ENCODE measurements at regions not wholly inside any gene's neighbourhood (a gene's known extent, or its start where the extent isn't known, plus 50 kb on each side); places are given as distances from the start of the nearest gene placed in this dataset.

DNA sequence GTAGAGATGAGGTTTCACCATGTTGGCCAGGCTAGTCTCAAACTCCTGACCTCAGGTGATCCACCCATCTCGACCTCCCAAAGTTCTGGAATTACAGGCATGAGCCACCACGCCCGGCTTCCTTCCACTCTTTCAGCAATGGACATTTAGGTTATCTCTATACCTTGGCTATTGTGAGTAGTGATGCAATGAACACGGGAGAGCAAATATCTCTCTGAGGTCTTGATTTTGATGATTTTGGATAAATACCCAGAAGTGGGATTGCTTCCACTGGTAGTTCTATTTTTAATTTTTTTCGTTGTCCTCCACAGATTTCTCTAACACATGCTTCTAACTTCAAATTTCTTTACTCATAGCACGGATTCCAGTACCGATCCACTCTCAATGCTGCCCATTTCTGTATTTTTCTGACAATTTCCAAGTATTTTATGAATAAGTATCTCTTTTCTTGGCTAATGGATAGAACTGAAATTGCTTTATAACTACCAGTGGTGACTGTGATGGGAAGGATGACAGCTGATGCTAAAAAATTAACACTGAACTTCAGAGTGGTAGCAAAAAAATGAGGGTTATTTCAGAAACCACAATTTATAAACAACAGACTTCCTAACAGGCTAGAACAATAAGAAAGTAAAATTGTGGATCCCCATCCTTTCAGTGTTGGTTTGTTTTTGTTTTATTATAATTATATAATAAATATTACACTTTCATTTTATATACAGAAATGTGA lies 327.5 kb upstream of the RUNX1 start:
- 80 to 82% methylated on average over 7 of the region's 7 CpGs for WGBS, 2 donors
- no peak overlapping the region for H3K4me3 ChIP-seq (ENCODE audit: low read depth, poor library complexity, severe bottlenecking)
- DNase-seq (ENCODE audit: low spot score in 2 of 2), result no peak
- intact Hi-C loops (cut with DNase I; ENCODE audit: low total_unique reads), result no loop called here
- no peak for TF ChIP-seq POLR2A (IDR thresholded peaks at IDR 0.05)
- TF ChIP-seq, protein P1, sequence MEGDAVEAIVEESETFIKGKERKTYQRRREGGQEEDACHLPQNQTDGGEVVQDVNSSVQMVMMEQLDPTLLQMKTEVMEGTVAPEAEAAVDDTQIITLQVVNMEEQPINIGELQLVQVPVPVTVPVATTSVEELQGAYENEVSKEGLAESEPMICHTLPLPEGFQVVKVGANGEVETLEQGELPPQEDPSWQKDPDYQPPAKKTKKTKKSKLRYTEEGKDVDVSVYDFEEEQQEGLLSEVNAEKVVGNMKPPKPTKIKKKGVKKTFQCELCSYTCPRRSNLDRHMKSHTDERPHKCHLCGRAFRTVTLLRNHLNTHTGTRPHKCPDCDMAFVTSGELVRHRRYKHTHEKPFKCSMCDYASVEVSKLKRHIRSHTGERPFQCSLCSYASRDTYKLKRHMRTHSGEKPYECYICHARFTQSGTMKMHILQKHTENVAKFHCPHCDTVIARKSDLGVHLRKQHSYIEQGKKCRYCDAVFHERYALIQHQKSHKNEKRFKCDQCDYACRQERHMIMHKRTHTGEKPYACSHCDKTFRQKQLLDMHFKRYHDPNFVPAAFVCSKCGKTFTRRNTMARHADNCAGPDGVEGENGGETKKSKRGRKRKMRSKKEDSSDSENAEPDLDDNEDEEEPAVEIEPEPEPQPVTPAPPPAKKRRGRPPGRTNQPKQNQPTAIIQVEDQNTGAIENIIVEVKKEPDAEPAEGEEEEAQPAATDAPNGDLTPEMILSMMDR (IDR thresholded peaks at IDR 0.05), result no peak

DNA sequence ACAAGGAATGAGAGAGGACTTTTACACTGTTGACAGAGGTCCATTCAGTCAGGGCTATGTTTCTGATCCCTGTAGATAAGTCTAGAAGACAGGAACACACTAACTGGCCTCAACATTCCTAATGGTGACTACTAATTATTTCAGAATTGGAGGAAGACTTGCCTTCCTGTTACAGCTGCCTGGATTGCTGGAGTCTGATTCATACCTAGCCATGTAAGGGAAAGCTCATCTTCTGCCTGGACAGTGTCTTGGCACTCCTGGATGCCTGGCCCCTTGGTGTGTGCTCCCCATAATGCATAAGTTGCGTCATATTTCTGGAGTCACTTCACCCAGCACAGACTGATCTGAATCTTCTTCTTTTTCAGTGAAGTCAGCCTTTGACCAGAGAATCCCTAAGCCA lies 326.0 kb upstream of the RUNX1 start:
- TF ChIP-seq POLR2A (IDR thresholded peaks at IDR 0.05), result no peak
- TF ChIP-seq, protein P1 (IDR thresholded peaks at IDR 0.05), result no peak
- WGBS, 2 donors, result 100% methylated on average over 1 of the region's 1 CpG
- no peak for DNase-seq (ENCODE audit: low spot score in 2 of 2)
- intact Hi-C loops (cut with DNase I; ENCODE audit: low total_unique reads), result no loop called here
- no peak overlapping the region for H3K4me3 ChIP-seq (ENCODE audit: low read depth, poor library complexity, severe bottlenecking)

DNA sequence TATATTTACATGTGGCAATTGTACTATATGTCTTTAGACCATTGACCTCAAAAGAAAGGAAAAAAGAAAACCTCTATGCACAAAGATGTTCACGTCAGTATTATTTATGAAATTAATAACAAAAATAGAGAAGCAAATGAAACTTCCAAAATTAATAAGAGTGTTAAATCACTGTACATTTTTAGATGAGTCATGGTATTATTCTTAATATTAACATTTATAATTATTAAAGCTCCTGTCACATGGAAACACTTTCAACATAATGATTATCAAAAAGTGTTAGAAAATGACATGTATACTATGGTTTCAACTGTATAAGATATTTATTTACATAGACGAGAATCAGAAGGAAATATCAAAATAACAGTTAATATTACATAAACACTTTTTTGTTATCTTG lies 324.9 kb upstream of the RUNX1 start:
- intact Hi-C loops (cut with DNase I; ENCODE audit: low total_unique reads), result no loop called here
- 89 to 93% methylated on average over 2 of the region's 2 CpGs for WGBS, 2 donors
- DNase-seq (ENCODE audit: low spot score in 2 of 2), result no peak
- H3K4me3 ChIP-seq (ENCODE audit: low read depth, poor library complexity, severe bottlenecking), result no peak overlapping the region
- TF ChIP-seq, protein P1 (IDR thresholded peaks at IDR 0.05), result no peak
- TF ChIP-seq POLR2A (IDR thresholded peaks at IDR 0.05), result no peak

DNA sequence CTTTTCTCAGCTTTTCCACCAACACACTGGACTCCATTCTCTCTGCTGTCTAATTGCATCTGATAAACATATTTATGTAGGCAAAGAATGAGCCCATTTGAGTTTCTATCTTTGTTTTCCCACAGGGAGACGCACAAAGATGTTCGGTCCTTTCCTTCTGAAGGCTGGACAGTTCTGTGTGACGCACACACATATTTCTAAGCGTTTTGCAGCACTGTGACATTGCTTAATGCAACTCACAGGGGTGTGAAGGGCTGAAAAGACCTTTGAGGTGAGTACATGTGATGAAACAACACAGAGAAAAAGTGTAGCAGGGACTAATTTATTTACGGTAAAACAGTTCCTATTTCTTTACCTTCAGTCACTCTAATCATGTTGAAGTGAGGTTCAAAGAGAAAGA lies 323.1 kb upstream of the RUNX1 start:
- intact Hi-C loops (cut with DNase I; ENCODE audit: low total_unique reads), result no loop called here
- DNase-seq (ENCODE audit: low spot score in 2 of 2), result no peak
- 90 to 91% methylated on average over 5 of the region's 5 CpGs for WGBS, 2 donors
- no peak overlapping the region for H3K4me3 ChIP-seq (ENCODE audit: low read depth, poor library complexity, severe bottlenecking)
- TF ChIP-seq POLR2A (IDR thresholded peaks at IDR 0.05), result no peak
- TF ChIP-seq, protein P1 (IDR thresholded peaks at IDR 0.05), result no peak

DNA sequence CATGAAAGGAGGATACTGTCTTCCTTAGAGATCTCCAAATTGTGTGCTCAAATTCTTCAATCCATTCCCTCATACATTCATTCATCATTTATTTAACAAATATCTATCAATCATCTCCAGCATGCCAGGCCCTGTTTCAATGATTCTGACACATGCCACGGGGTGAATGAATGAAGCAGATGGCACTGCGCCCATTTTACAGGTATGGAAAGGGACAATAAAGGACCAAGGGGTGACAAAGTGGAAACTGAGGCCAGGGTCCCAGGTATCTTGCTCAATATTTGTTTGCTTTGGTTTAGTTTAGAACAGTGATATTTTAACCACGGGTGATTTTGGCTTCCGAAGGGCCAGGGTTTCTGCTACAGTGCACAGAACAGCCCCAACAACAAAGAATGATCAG lies 321.6 kb upstream of the RUNX1 start:
- 81 to 83% methylated on average over 4 of the region's 4 CpGs for WGBS, 2 donors
- intact Hi-C loops (cut with DNase I; ENCODE audit: low total_unique reads), result no loop called here
- H3K4me3 ChIP-seq (ENCODE audit: low read depth, poor library complexity, severe bottlenecking), result no peak overlapping the region
- DNase-seq (ENCODE audit: low spot score in 2 of 2), result no peak
- TF ChIP-seq POLR2A (IDR thresholded peaks at IDR 0.05), result no peak

DNA sequence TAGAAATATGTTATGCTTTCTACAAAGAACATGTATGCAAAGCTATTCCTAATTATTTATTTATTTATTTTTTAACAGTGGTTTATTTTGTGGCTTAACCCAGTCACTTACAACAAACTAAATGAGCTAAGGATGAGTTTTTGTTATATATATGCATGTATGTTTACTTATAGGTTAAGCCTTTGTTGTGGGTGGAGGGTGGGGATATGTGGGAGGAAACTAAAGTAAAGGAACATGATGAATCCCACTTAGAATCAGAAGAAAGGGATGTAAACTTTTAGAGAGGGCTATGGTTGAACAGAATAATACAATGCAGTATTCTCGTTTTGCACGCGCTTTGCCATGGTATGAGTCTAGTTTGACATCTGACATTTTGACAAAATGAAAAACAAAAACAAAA lies 321.0 kb upstream of the RUNX1 start:
- H3K4me3 ChIP-seq (ENCODE audit: low read depth, poor library complexity, severe bottlenecking), result no peak overlapping the region
- intact Hi-C loops (cut with DNase I; ENCODE audit: low total_unique reads), result no loop called here
- DNase-seq (ENCODE audit: low spot score in 2 of 2), result no peak
- 93 to 97% methylated on average over 3 of the region's 3 CpGs for WGBS, 2 donors
- no peak for TF ChIP-seq POLR2A (IDR thresholded peaks at IDR 0.05)
- TF ChIP-seq, protein P1 (IDR thresholded peaks at IDR 0.05), result no peak
